SU-DHL-6 (cell line): ENCODE measurements at regions not wholly inside any gene's neighbourhood (a gene's known extent, or its start where the extent isn't known, plus 50 kb on each side); places are given as distances from the start of the nearest gene placed in this dataset.

Source experiments
- EZH2phosphoT487 ChIP-seq: fragments of 200-600 bp; sonication (generic), shearing (Covaris generic); conservative IDR thresholded peaks from 2 replicates; pipeline ENCODE4 v1.6.1; 2018; ENCODE audit warnings: mild to moderate bottlenecking, antibody characterized with exemption, low read length, moderate library complexity, mixed read lengths
- TF ChIP-seq, protein P1 (sequence below): fragments of 200-600 bp; sonication (generic); IDR thresholded peaks from one replicate; pipeline ENCODE4 v1.5.1; 2017; ENCODE audit warnings: antibody characterized with exemption, mild to moderate bottlenecking, low read length, moderate library complexity; ENCODE audit not compliant: insufficient read depth, poor library complexity, severe bottlenecking

DNA sequence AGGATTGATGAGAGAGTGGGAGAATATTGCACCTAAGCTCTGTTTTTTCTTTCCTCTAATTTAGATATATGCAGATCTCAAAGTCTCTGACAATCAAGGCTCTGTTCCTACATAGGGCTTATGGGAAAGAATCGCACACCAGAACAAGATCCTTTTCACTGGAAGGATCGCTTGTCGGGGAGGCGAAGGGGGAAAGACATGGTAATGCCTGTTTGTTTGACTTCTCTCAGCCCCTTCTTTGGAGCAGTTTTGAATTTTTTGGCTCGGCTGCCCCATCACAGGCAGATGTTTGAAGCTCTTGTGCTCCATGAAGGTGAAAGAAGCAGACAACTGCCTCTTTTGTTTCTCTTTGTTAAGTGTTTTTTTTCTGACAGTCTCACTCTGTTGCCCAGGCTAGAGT, 599.9 kb upstream of the ZNF608 start:
- TF ChIP-seq, protein P1, sequence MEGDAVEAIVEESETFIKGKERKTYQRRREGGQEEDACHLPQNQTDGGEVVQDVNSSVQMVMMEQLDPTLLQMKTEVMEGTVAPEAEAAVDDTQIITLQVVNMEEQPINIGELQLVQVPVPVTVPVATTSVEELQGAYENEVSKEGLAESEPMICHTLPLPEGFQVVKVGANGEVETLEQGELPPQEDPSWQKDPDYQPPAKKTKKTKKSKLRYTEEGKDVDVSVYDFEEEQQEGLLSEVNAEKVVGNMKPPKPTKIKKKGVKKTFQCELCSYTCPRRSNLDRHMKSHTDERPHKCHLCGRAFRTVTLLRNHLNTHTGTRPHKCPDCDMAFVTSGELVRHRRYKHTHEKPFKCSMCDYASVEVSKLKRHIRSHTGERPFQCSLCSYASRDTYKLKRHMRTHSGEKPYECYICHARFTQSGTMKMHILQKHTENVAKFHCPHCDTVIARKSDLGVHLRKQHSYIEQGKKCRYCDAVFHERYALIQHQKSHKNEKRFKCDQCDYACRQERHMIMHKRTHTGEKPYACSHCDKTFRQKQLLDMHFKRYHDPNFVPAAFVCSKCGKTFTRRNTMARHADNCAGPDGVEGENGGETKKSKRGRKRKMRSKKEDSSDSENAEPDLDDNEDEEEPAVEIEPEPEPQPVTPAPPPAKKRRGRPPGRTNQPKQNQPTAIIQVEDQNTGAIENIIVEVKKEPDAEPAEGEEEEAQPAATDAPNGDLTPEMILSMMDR, result no peak
- no peak for TF ChIP-seq EZH2phosphoT487
